ENCODE measurements at regions not wholly inside any gene's neighbourhood (a gene's known extent, or its start where the extent isn't known, plus 50 kb on each side); places are given as distances from the start of the nearest gene placed in this dataset.

DNA sequence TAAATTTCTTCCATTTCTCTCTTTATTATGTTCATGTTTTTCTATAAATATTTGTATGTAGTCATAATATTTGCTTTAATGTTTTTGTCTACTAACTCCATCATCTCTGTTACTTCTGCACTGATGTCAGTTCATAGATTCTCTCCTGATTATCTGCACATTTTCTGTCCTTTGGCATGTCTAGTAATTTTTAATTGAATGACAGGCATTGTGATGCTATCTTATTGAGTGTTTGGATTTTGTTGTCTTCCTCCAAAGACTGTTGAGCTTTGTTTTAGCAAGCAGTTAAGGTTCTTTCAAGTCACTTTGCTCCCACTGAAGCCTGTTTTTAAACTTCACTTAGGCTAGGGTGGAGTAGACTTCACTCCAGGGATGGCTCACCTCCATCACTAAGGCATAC, 276.8 kb downstream of the DLEU7 start:
- no peak overlapping the region for H3K23ac ChIP-seq (ENCODE audit: low read depth, low read length)
- no peak overlapping the region for H3K9ac ChIP-seq (ENCODE audit: low read depth, low read length)
- H3K4ac ChIP-seq (ENCODE audit: low read depth, low read length), result no peak overlapping the region
- H3K4me1 ChIP-seq (ENCODE audit: control insufficient read depth, insufficient read depth, low read length), result no peaks in the 10 kb centered on the region
- no peak overlapping the region for H2BK120ac ChIP-seq (ENCODE audit: low read depth, low read length)
- no peak overlapping the region for H2BK15ac ChIP-seq (ENCODE audit: low read depth, low read length)
- no peak overlapping the region for H4K91ac ChIP-seq (ENCODE audit: insufficient read depth, low read depth, low read length)
- ATAC-seq (ENCODE audit: low read depth), result no peak
- POLR2A ChIA-PET (ENCODE audit: unreplicated experiment), result no interaction called here
- no peaks in the 10 kb centered on the region for H3K36me3 ChIP-seq (ENCODE audit: control insufficient read depth, insufficient read depth, low read length)
- no peaks in the 10 kb centered on the region for H3K9me1 ChIP-seq (ENCODE audit: insufficient read depth, low read length)
- H4K8ac ChIP-seq (ENCODE audit: low read depth in 2 of 2, low read length in 2 of 2), result no peak overlapping the region
- H3K9me3 ChIP-seq (ENCODE audit: control insufficient read depth, insufficient read depth, low read length), result peaks cover 3% of the 10 kb centered on the region; the same call in 1 of the 2 replicates
- in situ Hi-C loops (cut with MboI; ENCODE audit: low sequenced_read_pairs), result no loop called here
- no peak overlapping the region for H2BK20ac ChIP-seq (ENCODE audit: low read depth, low read length)
- H4K5ac ChIP-seq (ENCODE audit: low read depth, low read length), result no peak overlapping the region
- CTCF ChIA-PET, result no interaction called here
- no peak overlapping the region for H3K27ac ChIP-seq (ENCODE audit: insufficient read depth, low read length)
- H2AFZ ChIP-seq (replicated peaks; ENCODE audit: low read length, poor library complexity), result no peak overlapping the region
- H3K4me2 ChIP-seq (ENCODE audit: low read depth, low read length), result no peak overlapping the region
- TF ChIP-seq MAFK (IDR thresholded peaks at IDR 0.05; ENCODE audit: low read depth, low read length) (no peak), FOS (IDR thresholded peaks at IDR 0.05; ENCODE audit: low read depth, low read length) (no peak), CTCF (conservative IDR thresholded peaks at IDR 0.05; ENCODE audit: low read depth, low read length) (no peak), CEBPB (IDR thresholded peaks at IDR 0.05; ENCODE audit: low read depth, low read length) (no peak), RAD21 (IDR thresholded peaks at IDR 0.05; ENCODE audit: low read length) (no peak), RFX5 (IDR thresholded peaks at IDR 0.05; ENCODE audit: low read depth, low read length) (no peak), RCOR1 (IDR thresholded peaks at IDR 0.05; ENCODE audit: insufficient replicate concordance, low read length) (no peak), MAZ (IDR thresholded peaks at IDR 0.05; ENCODE audit: borderline replicate concordance, low read depth, low read length) (no peak), SMC3 (IDR thresholded peaks at IDR 0.05; ENCODE audit: low read depth, low read length) (no peak), CHD1 (IDR thresholded peaks at IDR 0.05; ENCODE audit: low read depth, low read length) (no peak), MXI1 (IDR thresholded peaks at IDR 0.05; ENCODE audit: borderline replicate concordance, low read depth, low read length) (no peak), ELK1 (IDR thresholded peaks at IDR 0.05; ENCODE audit: borderline replicate concordance, low read depth, low read length) (no peak), POLR2A (IDR thresholded peaks at IDR 0.05; ENCODE audit: low read depth, low read length) (no peak), NFE2L2 (IDR thresholded peaks at IDR 0.05; ENCODE audit: low read depth, low read length) (no peak), BHLHE40 (IDR thresholded peaks at IDR 0.05; ENCODE audit: low read depth, low read length) (no peak)
- TF ChIP-seq, protein P1, sequence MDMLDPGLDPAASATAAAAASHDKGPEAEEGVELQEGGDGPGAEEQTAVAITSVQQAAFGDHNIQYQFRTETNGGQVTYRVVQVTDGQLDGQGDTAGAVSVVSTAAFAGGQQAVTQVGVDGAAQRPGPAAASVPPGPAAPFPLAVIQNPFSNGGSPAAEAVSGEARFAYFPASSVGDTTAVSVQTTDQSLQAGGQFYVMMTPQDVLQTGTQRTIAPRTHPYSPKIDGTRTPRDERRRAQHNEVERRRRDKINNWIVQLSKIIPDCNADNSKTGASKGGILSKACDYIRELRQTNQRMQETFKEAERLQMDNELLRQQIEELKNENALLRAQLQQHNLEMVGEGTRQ (IDR thresholded peaks at IDR 0.05; ENCODE audit: low read depth, low read length), result no peak
- peaks cover 8% of the 10 kb centered on the region for H3K27me3 ChIP-seq (ENCODE audit: control insufficient read depth, insufficient read depth, low read length)
- H3K18ac ChIP-seq (ENCODE audit: low read depth, low read length), result no peak overlapping the region
- no peak overlapping the region for H2BK5ac ChIP-seq (ENCODE audit: low read depth, low read length, poor library complexity, severe bottlenecking)
- H3K4me3 ChIP-seq (ENCODE audit: insufficient read depth, low read depth, low read length), result no peak overlapping the region
- dilution Hi-C loops (cut with HindIII; ENCODE audit: low sequenced_read_pairs, unreplicated experiment), result no loop called here
- no peaks in the 10 kb centered on the region for H3K79me1 ChIP-seq (ENCODE audit: low read depth in 1 of 2, low read length in 2 of 2)
- no peak overlapping the region for H2AK9ac ChIP-seq (replicated peaks; ENCODE audit: low read depth, low read length, poor library complexity)
- intact Hi-C loops (cut with micrococcal nuclease), result no loop called here
- no peak overlapping the region for H3K56ac ChIP-seq (ENCODE audit: extremely low read depth, insufficient read depth, low read length)
- no peak overlapping the region for H2AK5ac ChIP-seq (ENCODE audit: low read depth, low read length)
- no peak overlapping the region for H3K14ac ChIP-seq (replicated peaks; ENCODE audit: low read depth, low read length)
- H4K20me1 ChIP-seq (ENCODE audit: insufficient read depth, low read length), result no peaks in the 10 kb centered on the region
- no TSS peak for BruUV-seq (replicated peaks)
- DNase-seq, result no peak
